ENCODE measurements at regions not wholly inside any gene's neighbourhood (a gene's known extent, or its start where the extent isn't known, plus 50 kb on each side); places are given as distances from the start of the nearest gene placed in this dataset.

DNA sequence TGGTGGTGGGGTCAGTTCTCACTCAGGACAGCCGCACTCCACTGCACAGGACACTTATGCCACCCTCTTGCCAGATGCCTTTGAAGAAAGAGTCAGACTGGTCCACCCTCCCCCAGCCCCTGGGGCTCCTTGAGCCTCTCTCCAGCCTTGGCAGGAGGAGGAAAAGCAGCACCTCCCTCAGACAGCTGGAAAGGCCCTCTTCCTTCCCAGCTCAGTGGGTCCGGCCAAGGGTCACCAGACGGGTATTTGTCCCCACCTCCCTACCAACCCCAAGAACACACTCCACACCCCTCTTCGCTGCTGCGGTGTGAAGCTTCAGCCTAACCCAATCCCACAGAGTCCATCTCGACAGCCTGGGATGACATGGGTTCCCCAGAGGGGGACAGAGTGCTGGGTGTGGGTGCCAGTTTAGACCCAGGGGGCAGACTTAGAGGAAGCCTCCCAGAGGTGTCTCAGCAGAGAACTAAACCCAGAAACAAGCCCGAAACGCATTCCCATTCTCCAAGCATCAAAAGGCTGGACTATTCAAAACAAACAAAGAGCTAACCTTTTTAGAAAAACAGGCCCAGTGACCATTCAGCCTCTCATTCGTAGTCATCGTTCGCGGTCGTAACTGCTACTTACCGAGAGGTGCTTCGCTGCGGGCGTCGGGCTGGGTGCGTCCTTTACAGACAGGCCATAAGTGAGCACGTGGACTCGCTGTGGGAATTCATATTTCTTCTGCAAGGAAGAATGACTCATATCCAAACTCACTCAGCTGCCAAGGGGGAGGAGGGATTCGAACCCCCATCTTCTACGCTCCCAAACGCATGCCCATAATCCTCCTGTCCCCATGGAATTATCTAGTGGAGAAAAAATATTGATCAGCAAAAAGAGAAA lies 57.5 kb upstream of the ANO1 start:
- Histone ChIP-seq H3K9me3 (no peaks in the 10 kb centered on the region), H3K36me3 (no peaks in the 10 kb centered on the region), H3K27me3 (no peaks in the 10 kb centered on the region), H3K27ac (no peak overlapping the region), H3K4me1 (ENCODE audit: control insufficient read depth in 1 of 2, insufficient read depth in 1 of 2, low read depth in 1 of 2, low read length in 1 of 2) (no peaks in the 10 kb centered on the region), H3K4me3 (ENCODE audit: low read depth in 1 of 2, low read length in 1 of 2) (no peak overlapping the region)
- TF ChIP-seq, protein P1, sequence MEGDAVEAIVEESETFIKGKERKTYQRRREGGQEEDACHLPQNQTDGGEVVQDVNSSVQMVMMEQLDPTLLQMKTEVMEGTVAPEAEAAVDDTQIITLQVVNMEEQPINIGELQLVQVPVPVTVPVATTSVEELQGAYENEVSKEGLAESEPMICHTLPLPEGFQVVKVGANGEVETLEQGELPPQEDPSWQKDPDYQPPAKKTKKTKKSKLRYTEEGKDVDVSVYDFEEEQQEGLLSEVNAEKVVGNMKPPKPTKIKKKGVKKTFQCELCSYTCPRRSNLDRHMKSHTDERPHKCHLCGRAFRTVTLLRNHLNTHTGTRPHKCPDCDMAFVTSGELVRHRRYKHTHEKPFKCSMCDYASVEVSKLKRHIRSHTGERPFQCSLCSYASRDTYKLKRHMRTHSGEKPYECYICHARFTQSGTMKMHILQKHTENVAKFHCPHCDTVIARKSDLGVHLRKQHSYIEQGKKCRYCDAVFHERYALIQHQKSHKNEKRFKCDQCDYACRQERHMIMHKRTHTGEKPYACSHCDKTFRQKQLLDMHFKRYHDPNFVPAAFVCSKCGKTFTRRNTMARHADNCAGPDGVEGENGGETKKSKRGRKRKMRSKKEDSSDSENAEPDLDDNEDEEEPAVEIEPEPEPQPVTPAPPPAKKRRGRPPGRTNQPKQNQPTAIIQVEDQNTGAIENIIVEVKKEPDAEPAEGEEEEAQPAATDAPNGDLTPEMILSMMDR (IDR thresholded peaks at IDR 0.05) = no peak

- Histone ChIP-seq H3K36me3 (no peaks in the 10 kb centered on the region), H3K27me3 (no peaks in the 10 kb centered on the region)
- TF ChIP-seq, protein P1 (IDR thresholded peaks at IDR 0.05) = no peak
Observed at GRCh38 chr11:70021586-70021985, 56.5 kb upstream of the ANO1 start.

GRCh38 chr11:70024036-70024772 lies 53.9 kb upstream of the ANO1 start:
- H3K9me3 ChIP-seq = no peaks in the 10 kb centered on the region
- no peaks in the 10 kb centered on the region for H3K4me1 ChIP-seq (ENCODE audit: control insufficient read depth in 1 of 2, insufficient read depth in 1 of 2, low read depth in 1 of 2, low read length in 1 of 2)
- H3K27ac ChIP-seq = no peak overlapping the region
- no peaks in the 10 kb centered on the region for H3K36me3 ChIP-seq
- no peaks in the 10 kb centered on the region for H3K27me3 ChIP-seq
- no peak overlapping the region for H3K4me3 ChIP-seq (ENCODE audit: low read depth in 1 of 2, low read length in 1 of 2)
- TF ChIP-seq, protein P1 (IDR thresholded peaks at IDR 0.05) = no peak

More at GRCh38 chr11:70021586-70021985, 56.5 kb upstream of the ANO1 start:
- H3K4me1 ChIP-seq (ENCODE audit: control insufficient read depth in 1 of 2, insufficient read depth in 1 of 2, low read depth in 1 of 2, low read length in 1 of 2) = no peaks in the 10 kb centered on the region
- H3K4me3 ChIP-seq (ENCODE audit: low read depth in 1 of 2, low read length in 1 of 2) = no peak overlapping the region
- H3K9me3 ChIP-seq = no peaks in the 10 kb centered on the region
- no peak overlapping the region for H3K27ac ChIP-seq

DNA sequence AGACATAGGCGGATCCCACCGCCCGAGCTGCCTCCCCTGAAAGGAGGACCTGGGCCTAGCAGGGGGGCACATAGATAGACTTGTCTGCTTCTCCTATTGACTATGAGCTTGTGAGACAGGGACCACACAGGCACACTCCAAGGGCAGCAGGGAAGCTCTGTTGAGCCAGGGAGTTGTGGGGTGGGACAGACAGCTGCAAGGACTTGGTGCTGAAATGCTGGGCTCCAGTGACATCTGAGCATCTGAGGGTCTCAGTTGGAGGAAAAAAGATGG lies 53.4 kb upstream of the ANO1 start:
- Histone ChIP-seq H3K4me1 (ENCODE audit: control insufficient read depth in 1 of 2, insufficient read depth in 1 of 2, low read depth in 1 of 2, low read length in 1 of 2) (no peaks in the 10 kb centered on the region), H3K4me3 (ENCODE audit: low read depth in 1 of 2, low read length in 1 of 2) (no peak overlapping the region), H3K27ac (no peak overlapping the region), H3K36me3 (no peaks in the 10 kb centered on the region), H3K27me3 (no peaks in the 10 kb centered on the region), H3K9me3 (no peaks in the 10 kb centered on the region)
- TF ChIP-seq, protein P1 (IDR thresholded peaks at IDR 0.05) = no peak

DNA sequence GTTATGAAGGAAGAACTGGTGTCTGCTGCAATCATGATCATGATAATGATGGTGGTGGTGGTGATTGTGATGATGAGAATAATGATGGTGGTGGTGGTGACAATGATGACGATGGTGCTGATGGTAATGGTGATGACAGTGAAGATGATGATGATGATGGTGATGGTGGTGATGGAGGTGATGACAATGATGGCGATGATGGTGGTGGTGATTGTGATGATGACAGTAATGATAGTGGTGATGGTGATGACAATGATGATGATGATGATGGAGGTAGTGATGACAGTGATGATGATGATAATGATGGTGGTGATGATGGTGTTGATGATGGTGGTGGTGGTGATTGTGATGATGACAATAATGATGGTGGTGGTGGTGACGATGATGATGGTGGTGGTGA lies 52.8 kb upstream of the ANO1 start:
- TF ChIP-seq, protein P1 (IDR thresholded peaks at IDR 0.05) = no peak
- H3K27ac ChIP-seq = no peak overlapping the region
- H3K4me3 ChIP-seq (ENCODE audit: low read depth in 1 of 2, low read length in 1 of 2) = no peak overlapping the region
- H3K9me3 ChIP-seq = no peaks in the 10 kb centered on the region
- H3K4me1 ChIP-seq (ENCODE audit: control insufficient read depth in 1 of 2, insufficient read depth in 1 of 2, low read depth in 1 of 2, low read length in 1 of 2) = no peaks in the 10 kb centered on the region
- no peaks in the 10 kb centered on the region for H3K36me3 ChIP-seq
- H3K27me3 ChIP-seq = no peaks in the 10 kb centered on the region
